ENCODE measurements at regions not wholly inside any gene's neighbourhood (a gene's known extent, or its start where the extent isn't known, plus 50 kb on each side); places are given as distances from the start of the nearest gene placed in this dataset.

GRCh38 chr2:200218645-200219044 is 87.8 kb upstream of the SPATS2L start:
- H3K4me3 ChIP-seq (ENCODE audit: control insufficient read depth, low read depth, low read length): no peak overlapping the region
- DNase-seq (ENCODE audit: low read depth): no peak
- no peak for TF ChIP-seq CTCF (IDR thresholded peaks at IDR 0.05; ENCODE audit: control insufficient read depth, insufficient read depth, low read depth, low read length, missing control alignments)

- H3K4me3 ChIP-seq (ENCODE audit: control insufficient read depth, low read depth, low read length): no peak overlapping the region
- no peak for TF ChIP-seq CTCF (IDR thresholded peaks at IDR 0.05; ENCODE audit: control insufficient read depth, insufficient read depth, low read depth, low read length, missing control alignments)
- DNase-seq (ENCODE audit: low read depth): no peak
Observed at GRCh38 chr2:200219309-200220113, 87.0 kb upstream of the SPATS2L start.

DNA sequence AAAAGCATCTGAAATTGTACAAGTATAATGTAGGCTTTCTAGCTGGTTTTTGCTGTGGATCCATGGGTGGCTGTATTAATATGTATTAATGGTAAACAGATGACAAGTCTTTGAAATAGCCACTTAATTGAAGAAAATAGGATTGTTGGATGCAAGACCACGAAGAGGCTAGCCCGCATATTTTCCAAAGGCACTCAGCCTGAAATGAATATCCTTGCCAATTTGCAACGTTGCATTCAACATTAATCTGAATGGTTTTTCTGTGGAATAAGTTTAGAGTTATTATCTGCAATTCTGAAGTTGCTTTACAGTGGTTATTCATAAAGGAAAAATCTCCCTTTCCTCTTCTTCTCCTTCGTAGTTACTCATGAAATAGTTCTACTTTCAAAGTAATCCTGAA is 86.2 kb upstream of the SPATS2L start:
- no peak overlapping the region for H3K4me3 ChIP-seq (ENCODE audit: control insufficient read depth, low read depth, low read length)

DNA sequence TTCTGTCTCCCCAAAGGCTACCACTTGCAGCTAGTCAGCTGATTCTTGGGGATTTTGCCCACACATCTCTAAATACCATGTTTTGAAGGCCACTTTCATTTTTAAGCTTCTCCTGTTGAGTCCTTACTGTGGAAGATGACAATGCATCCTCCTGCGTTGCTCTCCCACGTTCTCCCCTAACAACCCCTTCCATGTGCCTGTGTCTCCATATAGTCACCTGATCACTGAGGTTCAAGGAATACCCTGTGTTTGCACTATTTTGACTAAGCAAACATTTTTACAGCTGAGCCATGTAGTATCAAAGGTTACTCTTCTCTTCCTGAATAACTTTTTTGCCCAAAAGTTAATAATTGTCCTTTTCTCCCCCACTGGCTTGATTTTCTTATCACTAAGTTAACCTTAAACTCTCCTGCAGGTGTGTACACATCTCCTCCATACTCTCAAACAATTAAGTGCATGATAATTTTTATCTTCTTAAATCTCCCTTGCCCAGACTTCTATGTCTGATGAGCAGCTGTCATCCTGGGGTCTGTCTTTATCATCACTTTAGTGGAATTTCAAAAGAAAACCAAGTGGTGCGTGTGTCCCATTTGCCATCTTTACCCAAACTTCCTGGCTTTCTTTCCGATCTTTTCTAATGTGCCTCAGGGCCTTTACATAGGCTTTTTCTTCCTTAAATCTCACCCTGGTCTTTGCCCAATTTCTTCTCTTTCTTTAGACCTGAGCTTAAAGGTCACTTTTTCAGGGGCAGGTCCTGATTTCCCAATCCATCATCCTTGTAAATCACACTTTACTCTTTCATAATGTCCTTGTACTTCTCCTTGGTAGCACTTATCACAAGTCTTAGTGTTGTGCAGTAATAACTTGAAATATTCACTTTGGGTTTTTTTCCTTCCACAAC is 85.2 kb upstream of the SPATS2L start:
- no peak for DNase-seq (ENCODE audit: low read depth)
- no peak overlapping the region for H3K4me3 ChIP-seq (ENCODE audit: control insufficient read depth, low read depth, low read length)
- no peak for TF ChIP-seq CTCF (IDR thresholded peaks at IDR 0.05; ENCODE audit: control insufficient read depth, insufficient read depth, low read depth, low read length, missing control alignments)

More for the DNA sequence above, 86.2 kb upstream of the SPATS2L start:
- DNase-seq (ENCODE audit: low read depth): no peak
- TF ChIP-seq CTCF (IDR thresholded peaks at IDR 0.05; ENCODE audit: control insufficient read depth, insufficient read depth, low read depth, low read length, missing control alignments): no peak

GRCh38 chr2:200222791-200223190 is 83.7 kb upstream of the SPATS2L start:
- no peak for DNase-seq (ENCODE audit: low read depth)
- no peak for TF ChIP-seq CTCF (IDR thresholded peaks at IDR 0.05; ENCODE audit: control insufficient read depth, insufficient read depth, low read depth, low read length, missing control alignments)
- H3K4me3 ChIP-seq (ENCODE audit: control insufficient read depth, low read depth, low read length): no peak overlapping the region

DNA sequence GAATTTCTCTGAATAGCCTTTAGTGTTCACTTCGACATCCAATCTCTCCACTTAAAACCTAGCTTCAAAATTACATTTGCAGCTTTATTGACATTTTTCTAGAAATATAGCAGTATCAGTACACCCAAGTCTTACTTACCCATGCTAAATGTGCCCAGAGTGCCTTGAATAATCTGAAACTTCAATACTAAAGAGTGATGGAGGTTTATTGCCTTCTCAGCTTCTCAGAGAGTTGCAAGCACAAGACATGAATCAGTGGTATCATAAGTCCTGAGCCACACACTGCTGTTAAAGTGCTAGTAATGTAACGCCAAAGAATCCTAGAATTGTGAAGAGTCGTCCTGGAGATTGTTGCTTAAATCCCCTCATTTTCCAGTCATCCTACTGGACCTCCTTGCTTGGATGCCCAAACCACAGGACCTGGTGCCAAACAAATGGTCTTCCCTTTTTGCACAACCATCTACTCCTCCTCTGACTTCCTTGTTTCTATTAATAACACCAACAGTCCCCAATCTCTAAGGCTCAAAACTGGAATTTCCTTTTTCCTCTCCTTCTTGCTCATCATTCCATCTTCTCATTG is 83.2 kb upstream of the SPATS2L start:
- peak; percentile 67 for DNase-seq (ENCODE audit: low read depth)
- no peak overlapping the region for H3K4me3 ChIP-seq (ENCODE audit: control insufficient read depth, low read depth, low read length)
- TF ChIP-seq CTCF (IDR thresholded peaks at IDR 0.05; ENCODE audit: control insufficient read depth, insufficient read depth, low read depth, low read length, missing control alignments): no peak

All from AG09309 (cell line).